Left colon (tissue), 2 donors: ENCODE measurements at regions not wholly inside any gene's neighbourhood (a gene's known extent, or its start where the extent isn't known, plus 50 kb on each side); places are given as distances from the start of the nearest gene placed in this dataset.

Source experiments
- ATAC-seq: fragments of 200-7000 bp; cut with Tn5 transposase; one replicate; pipeline ENCODE4 v1.9.1; 2020; ENCODE audit warnings: mild to moderate bottlenecking, moderate library complexity
- DNase-seq, 2 donors: peaks; one replicate each; pipeline ENCODE4 v3.0.0-alpha.2; 2020
- intact Hi-C, 2 donors: fragments of 100-400 bp; cut with DNase I in 1 of 2; cut with micrococcal nuclease in 1 of 2; formaldehyde crosslinking; loops; one replicate each; pipeline versions ENCODE4 v1.11.2 to v1.14.0; 2022; cut with DNase I, micrococcal nuclease
- donor health status: DM: no; HTN: no; CAD: no.
- donor health status: DM: yes; HTN: yes; CAD: no.

GRCh38 chr7:133185512-133185911 is 67.4 kb upstream of the EXOC4 start:
- no peak for DNase-seq
- ATAC-seq, result no peak
- intact Hi-C loops, result no loop called here

GRCh38 chr7:133186060-133186459 is 66.8 kb upstream of the EXOC4 start:
- intact Hi-C loops, result no loop called here
- peak; percentile 52 for ATAC-seq

GRCh38 chr7:133190172-133190528 is 62.7 kb upstream of the EXOC4 start:
- intact Hi-C loops, result no loop called here
- no peak for ATAC-seq
- DNase-seq, result no peak

More at GRCh38 chr7:133186060-133186459, 66.8 kb upstream of the EXOC4 start:
- no peak for DNase-seq

- no peak for ATAC-seq
- DNase-seq, result no peak
- intact Hi-C loops, result no loop called here
These were observed 62.2 kb upstream of the EXOC4 start for GRCh38 chr7:133190650-133191049.

- intact Hi-C loops, result no loop called here
These were observed 61.1 kb upstream of the EXOC4 start for GRCh38 chr7:133191787-133192186.

GRCh38 chr7:133195868-133196267 is 57.0 kb upstream of the EXOC4 start:
- intact Hi-C loops, result no loop called here
- ATAC-seq (no peak), DNase-seq (no peak)

More at GRCh38 chr7:133191787-133192186, 61.1 kb upstream of the EXOC4 start:
- DNase-seq (no peak), ATAC-seq (no peak)

- ATAC-seq (no peak), DNase-seq (no peak)
- intact Hi-C loops, result no loop called here
These were observed 55.8 kb upstream of the EXOC4 start for GRCh38 chr7:133196856-133197612.

GRCh38 chr7:133197972-133198544 is 54.8 kb upstream of the EXOC4 start:
- DNase-seq, result no peak
- ATAC-seq, result no peak
- intact Hi-C loops, result no loop called here

GRCh38 chr7:133199831-133200230 is 53.0 kb upstream of the EXOC4 start:
- intact Hi-C loops, result no loop called here
- DNase-seq (no peak), ATAC-seq (no peak)

GRCh38 chr7:133201470-133201869 is 51.4 kb upstream of the EXOC4 start:
- ATAC-seq (no peak), DNase-seq (no peak)
- intact Hi-C loops, result no loop called here

- intact Hi-C loops, result no loop called here
- no peak for DNase-seq
- no peak for ATAC-seq
These were observed 49.9 kb upstream of the EXOC4 start for GRCh38 chr7:133202942-133203341.
